Prostate gland (tissue), 2 donors: ENCODE measurements at regions not wholly inside any gene's neighbourhood (a gene's known extent, or its start where the extent isn't known, plus 50 kb on each side); places are given as distances from the start of the nearest gene placed in this dataset.

Experiments used
- POLR2A ChIP-seq: fragments of 450-650 bp; IDR thresholded peaks from one replicate; pipeline ENCODE4 v1.6.1; 2016; ENCODE audit warnings: antibody characterized with exemption, mild to moderate bottlenecking
- TF ChIP-seq, protein P1 (sequence below), 4 experiments: fragments of 200-600 bp in 2 of 4; fragments of 450-650 bp in 2 of 4; sonication (generic) in 2 of 4; IDR thresholded peaks; 1 replicate in 3 of 4; 2 replicates in 1 of 4; pipeline ENCODE4 v1.5.1; 2016 to 2019; ENCODE audit warnings: antibody characterized with exemption in 4 of 4, mild to moderate bottlenecking in 2 of 4, moderate library complexity in 2 of 4

DNA sequence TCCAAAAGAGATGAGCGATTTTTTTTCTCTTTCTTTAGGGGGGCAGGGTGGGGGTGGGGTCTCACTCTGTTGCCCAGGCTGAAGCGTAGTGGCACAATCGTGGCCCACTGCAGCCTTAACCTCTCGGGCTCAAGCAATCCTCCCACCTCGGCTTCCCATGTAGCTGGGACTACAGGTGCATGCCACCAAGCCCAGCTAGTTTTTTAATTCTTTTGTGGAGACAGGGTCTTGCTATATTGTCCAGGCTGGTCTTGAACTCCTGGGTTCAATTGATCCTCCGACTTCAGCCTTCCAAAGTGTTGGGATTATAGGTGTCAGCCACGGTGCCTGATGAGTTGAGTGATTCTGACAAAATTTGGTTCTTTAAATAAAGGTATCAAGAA, 127.0 kb downstream of the ARRDC3 start:
- TF ChIP-seq, protein P1, sequence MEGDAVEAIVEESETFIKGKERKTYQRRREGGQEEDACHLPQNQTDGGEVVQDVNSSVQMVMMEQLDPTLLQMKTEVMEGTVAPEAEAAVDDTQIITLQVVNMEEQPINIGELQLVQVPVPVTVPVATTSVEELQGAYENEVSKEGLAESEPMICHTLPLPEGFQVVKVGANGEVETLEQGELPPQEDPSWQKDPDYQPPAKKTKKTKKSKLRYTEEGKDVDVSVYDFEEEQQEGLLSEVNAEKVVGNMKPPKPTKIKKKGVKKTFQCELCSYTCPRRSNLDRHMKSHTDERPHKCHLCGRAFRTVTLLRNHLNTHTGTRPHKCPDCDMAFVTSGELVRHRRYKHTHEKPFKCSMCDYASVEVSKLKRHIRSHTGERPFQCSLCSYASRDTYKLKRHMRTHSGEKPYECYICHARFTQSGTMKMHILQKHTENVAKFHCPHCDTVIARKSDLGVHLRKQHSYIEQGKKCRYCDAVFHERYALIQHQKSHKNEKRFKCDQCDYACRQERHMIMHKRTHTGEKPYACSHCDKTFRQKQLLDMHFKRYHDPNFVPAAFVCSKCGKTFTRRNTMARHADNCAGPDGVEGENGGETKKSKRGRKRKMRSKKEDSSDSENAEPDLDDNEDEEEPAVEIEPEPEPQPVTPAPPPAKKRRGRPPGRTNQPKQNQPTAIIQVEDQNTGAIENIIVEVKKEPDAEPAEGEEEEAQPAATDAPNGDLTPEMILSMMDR (IDR thresholded peaks at IDR 0.05): no peak
- TF ChIP-seq POLR2A: no peak
